HepG2 (cell line): ENCODE measurements at regions not wholly inside any gene's neighbourhood (a gene's known extent, or its start where the extent isn't known, plus 50 kb on each side); places are given as distances from the start of the nearest gene placed in this dataset.

Experiments used
- ATAC-seq: fragments of 200-7000 bp; cut with Tn5 transposase; 3 replicates; pipeline ENCODE4 v1.9.1; 2020; ENCODE audit warnings: mild to moderate bottlenecking, moderate library complexity
- BruUV-seq: library from RNA; stranded (reverse); fragments of 400-500 nt; replicated peaks from 2 replicates; lab custom pipeline; 2021; lab: Mats Ljungman, UMichigan
- CTCF ChIA-PET: fragments of 300-600 bp; formaldehyde crosslinking; extraction: SDS; loops from one replicate; lab custom pipeline; 2021; ENCODE audit warnings: low total read pairs, inconsistent platforms, low intra/inter-chr PET ratio; lab: Yijun Ruan, JAX
- POLR2A ChIA-PET: fragments of 350-600 bp; sonication (Branson Sonifier 250); formaldehyde crosslinking; loops from one replicate; lab custom pipeline; 2020; ENCODE audit warnings: antibody characterized with exemption, inconsistent platforms; lab: Yijun Ruan, JAX
- DNase-seq: peaks from one replicate; pipeline ENCODE4 v3.0.0-alpha.2; 2015; ENCODE audit warnings: low spot score
- FAIRE-seq: peaks from 3 replicates; lab custom pipeline; 2011; peaks lifted over from hg19 to GRCh38; lab: Jason Lieb, UNC
- H2AFZ ChIP-seq: one replicate; pipeline ENCODE4 v1.6.1; 2011; ENCODE audit warnings: low read length, inconsistent platforms
- H3K27ac ChIP-seq: fragments of 300-600 bp; 3 replicates; pipeline ENCODE4 v1.8.0; 2011; ENCODE audit warnings: mixed run types, mild to moderate bottlenecking, mixed read lengths, low read length, inconsistent platforms; ENCODE audit not compliant: insufficient read depth; ENCODE audit errors: extremely low read length
- H3K27me3 ChIP-seq, 2 experiments: fragments of 200-600 bp in 1 of 2; 2 replicates in 1 of 2; 3 replicates in 1 of 2; pipeline versions ENCODE4 v1.6.0 to v1.8.0; 2011; ENCODE audit warnings: low read length in 2 of 2, mild to moderate bottlenecking in 2 of 2, moderate library complexity in 2 of 2, inconsistent platforms in 1 of 2; ENCODE audit not compliant: insufficient read depth in 2 of 2, control insufficient read depth in 1 of 2
- H3K36me3 ChIP-seq, 2 experiments: fragments of 200-600 bp in 1 of 2; replicated peaks in 1 of 2; 2 replicates in 1 of 2; 3 replicates in 1 of 2; pipeline versions ENCODE4 v1.5.1 to v1.8.0; 2011; ENCODE audit warnings: low read length in 2 of 2, inconsistent platforms in 1 of 2; ENCODE audit not compliant: insufficient read depth in 2 of 2, control insufficient read depth in 1 of 2
- H3K4me1 ChIP-seq: 2 replicates; pipeline ENCODE4 v1.5.1; 2012; ENCODE audit warnings: low read length, inconsistent platforms; ENCODE audit not compliant: insufficient read depth
- H3K4me2 ChIP-seq: 2 replicates; pipeline ENCODE4 v1.6.0; 2011; ENCODE audit warnings: low read depth, low read length, inconsistent platforms
- H3K4me3 ChIP-seq, 3 experiments: fragments of 200-600 bp in 1 of 3; sonication (generic), shearing (Covaris generic) in 1 of 3; replicated peaks in 1 of 3; 2 replicates each; pipeline ENCODE4 v1.5.1; 2011 to 2016; ENCODE audit warnings: low read length in 3 of 3, inconsistent platforms in 2 of 3, low read depth in 2 of 3, mild to moderate bottlenecking in 2 of 3, control low read depth in 1 of 3, mixed read lengths in 1 of 3; ENCODE audit not compliant: insufficient read depth in 1 of 3
- H3K79me2 ChIP-seq: one replicate; pipeline ENCODE4 v1.6.1; 2011; ENCODE audit warnings: low read length, inconsistent platforms; ENCODE audit not compliant: insufficient read depth
- H3K9ac ChIP-seq: 2 replicates; pipeline ENCODE4 v1.6.0; 2011; ENCODE audit warnings: mild to moderate bottlenecking, low read depth, low read length, inconsistent platforms; ENCODE audit not compliant: insufficient read depth
- H3K9me3 ChIP-seq: 2 replicates; pipeline ENCODE4 v1.5.1; 2012; ENCODE audit warnings: mild to moderate bottlenecking, low read length
- H4K20me1 ChIP-seq: 2 replicates; pipeline ENCODE4 v1.6.0; 2011; ENCODE audit warnings: inconsistent platforms, mild to moderate bottlenecking, low read length, moderate library complexity; ENCODE audit not compliant: insufficient read depth
- NFATC3 ChIP-seq: sonication (generic); formaldehyde crosslinking; IDR thresholded peaks from 2 replicates; pipeline ENCODE4 v1.5.1; 2020; ENCODE audit warnings: mild to moderate bottlenecking, missing genetic modification reagents
- SP4 ChIP-seq: sonication (generic); formaldehyde crosslinking; IDR thresholded peaks from 2 replicates; pipeline ENCODE4 v1.8.1; 2023; ENCODE audit warnings: mild to moderate bottlenecking, missing genetic modification reagents
- U2AF1 ChIP-seq: fragments of 200-400 bp; formaldehyde crosslinking; optimal IDR thresholded peaks from 2 replicates; pipeline ENCODE3; 2017; ENCODE audit warnings: mild to moderate bottlenecking, low read depth, low read length
- WGBS: methylation state at CpG from one replicate; pipeline ENCODE4 v1.1.6; 2017; ENCODE audit warnings: low lambda C conversion rate; 5-methylcytosine and 5-hydroxymethylcytosine counted together
- in situ Hi-C: cut with HindIII; loops from 2 replicates; pipeline ENCODE4 v1.10.0; 2017; ENCODE audit warnings: low pct_unique_long_range_greater_than_20kb; ENCODE audit not compliant: extremely low pct_ligation_motif_present
- intact Hi-C: fragments of 100-400 bp; cut with micrococcal nuclease; formaldehyde crosslinking; loops from one replicate; pipeline ENCODE4 v1.10.0; 2022; ENCODE audit not compliant: unreplicated experiment
- TF ChIP-seq, protein P1 (sequence below): sonication (generic); formaldehyde crosslinking; IDR thresholded peaks from 2 replicates; pipeline ENCODE4 v1.5.1; 2020; ENCODE audit warnings: mild to moderate bottlenecking, missing genetic modification reagents, borderline replicate concordance

DNA sequence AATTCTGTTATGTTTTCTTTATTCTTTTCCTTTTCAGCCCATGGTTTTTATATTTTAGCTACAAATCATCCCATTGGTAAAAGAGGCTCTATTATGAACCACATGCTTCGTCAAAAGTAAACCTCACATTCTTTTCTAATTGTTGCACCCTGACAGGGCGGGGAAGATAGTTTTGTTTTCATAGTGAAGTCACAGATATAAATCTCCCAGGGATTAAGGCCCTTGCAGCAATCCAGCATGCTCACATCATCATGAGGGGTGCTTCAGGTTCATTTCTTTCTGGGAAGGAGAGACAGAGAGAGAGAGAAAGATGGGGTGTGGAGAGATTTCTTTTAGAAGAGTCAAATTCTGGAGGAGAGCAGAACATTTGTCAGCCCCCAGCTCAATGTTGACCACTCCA lies 124.5 kb upstream of the CDC42EP3 start:
- Histone ChIP-seq H3K9ac (no peak overlapping the region), H3K27me3 (no peaks in the 10 kb centered on the region), H3K36me3 (no peaks in the 10 kb centered on the region), H3K27ac (no peak overlapping the region), H2AFZ (no peak overlapping the region), H3K79me2 (no peaks in the 10 kb centered on the region), H3K4me1 (no peaks in the 10 kb centered on the region), H3K4me2 (no peak overlapping the region), H4K20me1 (no peaks in the 10 kb centered on the region), H3K4me3 (no peak overlapping the region), H3K9me3 (no peaks in the 10 kb centered on the region)
- intact Hi-C loops (no loop called here), in situ Hi-C loops (no loop called here)
- no peak for ATAC-seq
- BruUV-seq, result no TSS peak
- TF ChIP-seq, protein P1, sequence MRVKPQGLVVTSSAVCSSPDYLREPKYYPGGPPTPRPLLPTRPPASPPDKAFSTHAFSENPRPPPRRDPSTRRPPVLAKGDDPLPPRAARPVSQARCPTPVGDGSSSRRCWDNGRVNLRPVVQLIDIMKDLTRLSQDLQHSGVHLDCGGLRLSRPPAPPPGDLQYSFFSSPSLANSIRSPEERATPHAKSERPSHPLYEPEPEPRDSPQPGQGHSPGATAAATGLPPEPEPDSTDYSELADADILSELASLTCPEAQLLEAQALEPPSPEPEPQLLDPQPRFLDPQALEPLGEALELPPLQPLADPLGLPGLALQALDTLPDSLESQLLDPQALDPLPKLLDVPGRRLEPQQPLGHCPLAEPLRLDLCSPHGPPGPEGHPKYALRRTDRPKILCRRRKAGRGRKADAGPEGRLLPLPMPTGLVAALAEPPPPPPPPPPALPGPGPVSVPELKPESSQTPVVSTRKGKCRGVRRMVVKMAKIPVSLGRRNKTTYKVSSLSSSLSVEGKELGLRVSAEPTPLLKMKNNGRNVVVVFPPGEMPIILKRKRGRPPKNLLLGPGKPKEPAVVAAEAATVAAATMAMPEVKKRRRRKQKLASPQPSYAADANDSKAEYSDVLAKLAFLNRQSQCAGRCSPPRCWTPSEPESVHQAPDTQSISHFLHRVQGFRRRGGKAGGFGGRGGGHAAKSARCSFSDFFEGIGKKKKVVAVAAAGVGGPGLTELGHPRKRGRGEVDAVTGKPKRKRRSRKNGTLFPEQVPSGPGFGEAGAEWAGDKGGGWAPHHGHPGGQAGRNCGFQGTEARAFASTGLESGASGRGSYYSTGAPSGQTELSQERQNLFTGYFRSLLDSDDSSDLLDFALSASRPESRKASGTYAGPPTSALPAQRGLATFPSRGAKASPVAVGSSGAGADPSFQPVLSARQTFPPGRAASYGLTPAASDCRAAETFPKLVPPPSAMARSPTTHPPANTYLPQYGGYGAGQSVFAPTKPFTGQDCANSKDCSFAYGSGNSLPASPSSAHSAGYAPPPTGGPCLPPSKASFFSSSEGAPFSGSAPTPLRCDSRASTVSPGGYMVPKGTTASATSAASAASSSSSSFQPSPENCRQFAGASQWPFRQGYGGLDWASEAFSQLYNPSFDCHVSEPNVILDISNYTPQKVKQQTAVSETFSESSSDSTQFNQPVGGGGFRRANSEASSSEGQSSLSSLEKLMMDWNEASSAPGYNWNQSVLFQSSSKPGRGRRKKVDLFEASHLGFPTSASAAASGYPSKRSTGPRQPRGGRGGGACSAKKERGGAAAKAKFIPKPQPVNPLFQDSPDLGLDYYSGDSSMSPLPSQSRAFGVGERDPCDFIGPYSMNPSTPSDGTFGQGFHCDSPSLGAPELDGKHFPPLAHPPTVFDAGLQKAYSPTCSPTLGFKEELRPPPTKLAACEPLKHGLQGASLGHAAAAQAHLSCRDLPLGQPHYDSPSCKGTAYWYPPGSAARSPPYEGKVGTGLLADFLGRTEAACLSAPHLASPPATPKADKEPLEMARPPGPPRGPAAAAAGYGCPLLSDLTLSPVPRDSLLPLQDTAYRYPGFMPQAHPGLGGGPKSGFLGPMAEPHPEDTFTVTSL (CRISPR knock-in tag), result no peak
- TF ChIP-seq U2AF1 (no peak), NFATC3 (CRISPR knock-in tag) (no peak), SP4 (no peak)
- no peak for FAIRE-seq
- WGBS, result 4% methylated on average over 2 of the region's 2 CpGs
- ChIA-PET POLR2A (no interaction called here), CTCF (no interaction called here)
- DNase-seq, result no peak
